ENCODE measurements at regions not wholly inside any gene's neighbourhood (a gene's known extent, or its start where the extent isn't known, plus 50 kb on each side); places are given as distances from the start of the nearest gene placed in this dataset.

- 61 to 72% methylated on average over 1 of the region's 1 CpG for WGBS, 2 donors
- Histone ChIP-seq H3K36me3 (replicated peaks in 1 of 2; ENCODE audit: insufficient read depth in 1 of 2, low read depth in 2 of 2) (no peaks in the 10 kb centered on the region), H3K9me3 (no peaks in the 10 kb centered on the region), H3K27me3 (no peaks in the 10 kb centered on the region), H3K4me1 (no peaks in the 10 kb centered on the region), H3K4me3 (no peak overlapping the region), H3K27ac (no peak overlapping the region)
- TF ChIP-seq CTCF (IDR thresholded peaks at IDR 0.05) (no peak), POLR2A (IDR thresholded peaks at IDR 0.05) (no peak)
- ATAC-seq (no peak), DNase-seq (no peak)
- intact Hi-C loops (cut with DNase I): no loop called here
Measured at GRCh38 chr6:145480024-145480423, 255.3 kb downstream of the EPM2A start.

- H3K27ac ChIP-seq: no peak overlapping the region
- intact Hi-C loops (cut with DNase I): no loop called here
- ATAC-seq: no peak
- 24 to 57% methylated on average over 1 of the region's 1 CpG for WGBS, 2 donors
- TF ChIP-seq CTCF (IDR thresholded peaks at IDR 0.05) (no peak), POLR2A (IDR thresholded peaks at IDR 0.05) (no peak)
- DNase-seq: no peak
- no peaks in the 10 kb centered on the region for H3K36me3 ChIP-seq (replicated peaks in 1 of 2; ENCODE audit: insufficient read depth in 1 of 2, low read depth in 2 of 2)
- no peaks in the 10 kb centered on the region for H3K4me1 ChIP-seq
- H3K4me3 ChIP-seq: no peak overlapping the region
- H3K9me3 ChIP-seq: no peaks in the 10 kb centered on the region
- no peaks in the 10 kb centered on the region for H3K27me3 ChIP-seq
Measured at GRCh38 chr6:145483191-145483996, 251.9 kb downstream of the EPM2A start.

GRCh38 chr6:145485288-145485687, 250.0 kb downstream of the EPM2A start:
- ATAC-seq (no peak), DNase-seq (no peak)
- Histone ChIP-seq H3K36me3 (replicated peaks in 1 of 2; ENCODE audit: insufficient read depth in 1 of 2, low read depth in 2 of 2) (no peaks in the 10 kb centered on the region), H3K9me3 (no peaks in the 10 kb centered on the region), H3K27me3 (no peaks in the 10 kb centered on the region), H3K27ac (no peak overlapping the region), H3K4me1 (no peaks in the 10 kb centered on the region), H3K4me3 (no peak overlapping the region)
- 40 to 43% methylated on average over 2 of the region's 2 CpGs for WGBS, 2 donors
- intact Hi-C loops (cut with DNase I): no loop called here
- TF ChIP-seq POLR2A (IDR thresholded peaks at IDR 0.05): no peak
- no peak for TF ChIP-seq CTCF (IDR thresholded peaks at IDR 0.05)

- TF ChIP-seq POLR2A (IDR thresholded peaks at IDR 0.05) (no peak), CTCF (IDR thresholded peaks at IDR 0.05) (no peak)
- H3K36me3 ChIP-seq (replicated peaks in 1 of 2; ENCODE audit: insufficient read depth in 1 of 2, low read depth in 2 of 2): no peaks in the 10 kb centered on the region
- no peak overlapping the region for H3K27ac ChIP-seq
- no peaks in the 10 kb centered on the region for H3K27me3 ChIP-seq
- ATAC-seq: no peak
- no peaks in the 10 kb centered on the region for H3K9me3 ChIP-seq
- WGBS, 2 donors: 46 to 59% methylated on average over 3 of the region's 3 CpGs
- no peak for DNase-seq
- H3K4me3 ChIP-seq: no peak overlapping the region
- intact Hi-C loops (cut with DNase I): no loop called here
- no peaks in the 10 kb centered on the region for H3K4me1 ChIP-seq
Measured at GRCh38 chr6:145486306-145486705, 249.0 kb downstream of the EPM2A start.

- Histone ChIP-seq H3K27ac (no peak overlapping the region), H3K27me3 (no peaks in the 10 kb centered on the region), H3K36me3 (replicated peaks in 1 of 2; ENCODE audit: insufficient read depth in 1 of 2, low read depth in 2 of 2) (no peaks in the 10 kb centered on the region), H3K4me3 (no peak overlapping the region), H3K9me3 (no peaks in the 10 kb centered on the region), H3K4me1 (no peaks in the 10 kb centered on the region)
- ATAC-seq: no peak
- TF ChIP-seq POLR2A (IDR thresholded peaks at IDR 0.05): no peak
- TF ChIP-seq CTCF (IDR thresholded peaks at IDR 0.05): no peak
- intact Hi-C loops (cut with DNase I): no loop called here
- DNase-seq: no peak
- WGBS, 2 donors: 61 to 62% methylated on average over 6 of the region's 6 CpGs
Measured at GRCh38 chr6:145489583-145489982, 245.7 kb downstream of the EPM2A start.
